ENCODE measurements at regions not wholly inside any gene's neighbourhood (a gene's known extent, or its start where the extent isn't known, plus 50 kb on each side); places are given as distances from the start of the nearest gene placed in this dataset.

DNA sequence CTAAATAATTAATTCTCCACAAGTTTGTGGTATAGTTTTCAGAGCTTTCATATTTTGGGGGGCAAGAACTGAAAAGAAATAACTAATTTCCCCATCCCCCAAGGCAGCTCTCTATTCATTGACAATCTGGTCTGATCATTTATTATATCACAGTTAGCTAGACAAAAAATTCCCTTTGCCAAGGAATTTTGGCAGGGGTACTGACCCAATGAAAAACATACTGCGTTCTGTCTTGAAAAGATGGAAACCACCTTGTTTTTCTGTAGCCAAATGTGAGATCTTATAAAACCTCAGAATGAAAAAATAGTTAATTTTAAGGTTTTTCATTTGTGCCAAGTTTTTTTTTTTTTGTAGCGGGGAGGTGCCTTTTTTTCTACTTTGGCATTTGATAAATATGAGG lies 1008.9 kb downstream of the EFNA5 start:
- no peak for TF ChIP-seq CTCF (conservative IDR thresholded peaks at IDR 0.05)
- no peak for TF ChIP-seq ZFX (IDR thresholded peaks at IDR 0.05)
